GM18873 (cell line): ENCODE measurements at regions not wholly inside any gene's neighbourhood (a gene's known extent, or its start where the extent isn't known, plus 50 kb on each side); places are given as distances from the start of the nearest gene placed in this dataset.

Source experiments
- ATAC-seq: cut with Tn5 transposase; IDR thresholded peaks from one replicate; pipeline ENCODE4 v1.9.1; 2021; ENCODE audit warnings: mild to moderate bottlenecking, moderate library complexity, moderate number of reproducible peaks; ENCODE audit not compliant: unreplicated experiment, low FRiP score

GRCh38 chr2:217491271-217491670 lies 511.5 kb downstream of the TNS1 start:
- no peak for ATAC-seq

- ATAC-seq = no peak
Observed at GRCh38 chr2:217489145-217489960, 513.4 kb downstream of the TNS1 start.

DNA sequence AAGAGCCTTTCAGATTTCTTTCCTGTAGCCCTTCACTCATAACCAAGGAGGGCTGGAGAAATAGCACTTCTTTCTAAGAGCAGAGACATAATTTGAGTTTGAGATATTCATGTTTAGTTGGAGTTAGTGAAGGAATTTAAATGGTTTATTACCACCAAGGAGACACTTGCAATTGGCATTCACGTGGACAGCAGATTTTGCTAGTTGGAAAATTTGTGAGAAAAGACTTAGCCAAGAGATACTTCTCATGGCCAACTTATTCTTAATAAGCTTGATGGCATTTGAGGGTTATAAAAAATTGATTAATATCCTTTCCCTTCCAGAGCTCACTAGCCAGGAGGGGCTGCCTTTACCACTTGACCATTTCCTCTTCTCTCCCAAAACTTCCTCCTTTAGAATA lies 518.7 kb downstream of the TNS1 start:
- ATAC-seq = no peak

- ATAC-seq = no peak
Observed at GRCh38 chr2:217482056-217482710, 520.6 kb downstream of the TNS1 start.

DNA sequence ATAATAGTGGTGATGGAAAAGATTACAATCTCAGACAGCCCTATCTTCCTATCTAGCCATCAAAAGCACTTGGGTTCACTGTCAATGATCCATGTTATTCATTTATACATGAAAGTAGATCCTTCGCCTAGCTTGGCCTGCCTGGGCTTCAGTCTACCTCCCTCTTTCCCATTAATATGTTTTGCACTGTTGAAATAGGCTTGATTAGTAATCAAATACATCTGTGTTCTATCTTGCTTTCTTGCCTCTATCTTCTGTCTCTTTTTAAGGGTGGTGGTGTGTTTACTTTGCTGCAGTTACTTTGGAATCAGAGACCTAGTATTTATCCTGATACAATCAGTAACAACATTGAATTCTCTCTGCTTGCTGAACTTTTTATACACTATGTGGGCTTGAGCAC lies 521.2 kb downstream of the TNS1 start:
- ATAC-seq = no peak

DNA sequence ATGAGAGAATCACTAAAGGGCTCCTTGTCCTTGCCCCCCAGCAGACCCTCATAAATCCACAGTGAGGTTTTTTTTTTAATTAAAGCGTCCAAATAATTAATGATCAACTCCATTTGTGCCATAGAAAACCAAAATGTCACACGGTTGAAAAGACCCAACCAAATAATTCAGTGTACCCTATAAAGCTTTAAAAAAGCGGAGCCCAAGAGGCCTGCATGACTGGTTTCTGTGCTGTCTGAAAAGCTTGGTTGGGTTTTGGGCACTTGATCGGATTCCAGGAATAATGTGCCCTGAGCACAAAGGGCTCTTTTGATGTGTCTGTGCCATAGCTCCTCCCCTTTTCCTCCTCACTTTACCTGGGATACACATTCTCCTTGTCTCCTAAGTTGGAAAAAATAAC lies 523.2 kb downstream of the TNS1 start:
- no peak for ATAC-seq

DNA sequence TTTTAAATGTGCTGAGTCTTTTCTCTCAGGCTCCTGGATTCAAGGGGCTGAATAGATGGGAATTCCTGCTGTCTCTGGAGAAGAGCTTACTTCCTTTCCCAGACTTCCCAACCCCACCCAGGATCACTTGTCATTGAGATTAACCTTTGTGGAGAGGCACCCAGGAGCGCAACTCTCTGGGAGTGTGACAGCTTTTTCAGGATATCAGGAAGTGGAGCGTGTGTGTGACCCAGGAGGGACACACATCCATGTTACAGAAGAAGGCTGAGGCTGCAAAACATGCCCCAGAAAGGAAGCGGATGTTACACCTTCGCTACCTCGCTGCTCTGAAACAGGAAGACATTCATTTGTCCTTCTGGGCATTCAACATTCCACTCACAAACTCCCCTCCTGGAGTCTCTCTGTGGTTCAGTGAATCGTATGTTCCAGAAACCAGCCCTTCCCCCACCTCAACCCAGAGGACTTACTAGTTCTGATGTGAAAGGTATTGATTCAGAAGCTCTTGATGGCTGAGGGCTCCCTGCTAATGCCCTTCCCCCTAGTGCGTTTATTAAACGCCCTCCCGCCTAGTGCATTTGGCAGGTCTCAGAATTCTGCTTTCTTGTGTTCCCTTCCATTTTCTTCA lies 523.9 kb downstream of the TNS1 start:
- no peak for ATAC-seq

DNA sequence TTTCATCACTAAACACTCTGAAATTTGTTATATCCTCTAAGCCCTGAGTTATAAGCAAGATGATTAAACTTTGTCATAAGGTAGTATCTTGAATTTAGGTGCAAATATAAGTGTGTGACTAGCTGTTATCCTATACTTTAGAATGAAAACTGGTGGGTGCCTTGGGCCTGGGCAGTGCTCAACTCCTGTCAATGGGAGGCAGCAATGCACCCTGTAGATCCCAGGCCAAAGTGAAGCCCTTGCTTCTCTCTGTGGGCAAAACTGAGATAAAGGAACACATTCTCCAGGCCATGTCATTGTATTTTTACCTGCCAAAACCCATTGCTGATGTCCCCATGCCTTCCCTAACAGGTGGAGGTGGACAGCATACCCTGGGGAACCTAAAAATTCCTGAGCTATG lies 525.2 kb downstream of the TNS1 start:
- ATAC-seq = no peak

DNA sequence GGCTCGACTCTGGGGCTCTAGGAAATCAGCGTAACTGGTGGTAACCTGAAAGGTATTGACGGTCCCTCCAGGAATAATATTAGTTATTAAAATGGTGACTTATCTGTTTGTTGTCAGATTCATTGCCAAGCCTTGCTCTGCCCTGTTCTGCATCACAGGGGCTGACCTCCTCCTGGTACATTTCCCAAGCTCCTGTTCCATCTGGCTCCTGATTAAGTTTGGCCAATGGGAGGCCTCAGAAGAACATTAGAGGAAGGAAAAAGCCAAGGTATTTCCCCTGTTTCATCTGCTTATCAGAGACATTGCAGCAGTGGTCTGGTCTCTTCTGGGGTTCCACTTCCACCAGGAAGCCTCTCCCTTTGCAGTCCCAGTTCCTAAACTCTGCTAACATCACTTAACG lies 527.0 kb downstream of the TNS1 start:
- no peak for ATAC-seq

DNA sequence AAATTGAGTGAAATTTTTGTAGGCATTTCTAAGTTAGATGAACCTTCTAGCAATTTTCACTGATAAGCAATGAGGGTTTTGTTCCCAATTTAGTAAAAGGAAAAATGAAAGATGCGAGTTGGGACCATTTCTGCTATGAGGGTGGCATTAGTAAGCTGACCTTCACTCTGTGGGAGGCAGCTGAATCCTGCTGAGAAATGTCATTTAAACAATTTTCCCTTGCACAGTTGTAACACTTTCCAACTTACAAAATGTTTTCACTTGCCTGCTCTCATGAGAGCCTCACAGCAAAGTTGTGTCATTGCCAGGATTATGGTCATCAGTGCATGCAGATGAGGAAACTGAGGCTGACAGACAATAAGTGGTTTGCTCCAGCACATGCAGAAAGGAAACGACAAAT lies 527.7 kb downstream of the TNS1 start:
- no peak for ATAC-seq

DNA sequence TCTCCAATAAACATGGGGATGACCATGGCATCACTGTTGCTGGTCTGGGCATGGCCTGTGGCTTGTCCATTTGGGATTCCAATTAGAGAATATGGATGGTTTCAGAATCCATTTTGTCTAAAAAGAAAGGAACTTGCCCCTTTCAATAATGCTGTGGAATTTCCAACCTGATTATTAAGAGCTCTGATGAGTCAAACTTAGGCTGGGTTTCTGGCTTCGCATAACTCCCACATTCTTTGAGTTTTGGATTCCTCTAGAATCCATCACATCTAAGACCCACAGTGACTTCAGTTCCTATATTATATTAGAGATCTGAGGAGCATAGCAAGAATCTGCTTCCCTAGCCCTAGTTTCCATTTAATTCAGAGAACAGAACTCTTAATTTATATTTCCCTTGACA lies 531.5 kb downstream of the TNS1 start:
- no peak for ATAC-seq

DNA sequence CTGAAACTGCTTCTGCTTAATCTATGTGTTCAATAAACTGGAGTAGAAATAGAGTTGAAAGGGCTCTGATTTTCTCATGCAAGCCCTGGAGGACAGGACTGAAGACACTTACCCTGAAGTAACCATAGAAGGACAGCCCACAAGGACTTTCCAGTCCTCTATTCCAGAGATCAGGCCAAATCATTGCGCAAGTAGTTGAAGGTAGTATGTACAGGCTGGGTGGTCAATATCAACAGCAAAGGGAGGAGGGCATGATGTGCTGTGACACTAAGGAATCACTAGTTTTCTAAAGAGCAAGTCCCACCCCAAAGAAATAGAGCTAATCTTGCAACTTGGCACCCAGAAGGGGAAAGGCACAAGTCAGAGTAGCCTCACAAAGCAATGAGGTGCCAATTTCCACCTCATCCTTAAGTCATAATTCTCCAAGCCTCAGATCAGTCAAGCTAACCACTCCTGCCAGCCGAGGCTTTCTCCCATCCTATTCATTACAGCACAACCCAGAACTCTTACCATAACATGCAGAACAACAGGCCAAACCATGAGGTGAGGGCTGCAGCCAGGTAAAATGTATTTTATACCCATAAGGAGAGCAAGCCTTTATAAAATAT lies 533.5 kb downstream of the TNS1 start:
- no peak for ATAC-seq

GRCh38 chr2:217468042-217468830 lies 534.6 kb downstream of the TNS1 start:
- no peak for ATAC-seq

DNA sequence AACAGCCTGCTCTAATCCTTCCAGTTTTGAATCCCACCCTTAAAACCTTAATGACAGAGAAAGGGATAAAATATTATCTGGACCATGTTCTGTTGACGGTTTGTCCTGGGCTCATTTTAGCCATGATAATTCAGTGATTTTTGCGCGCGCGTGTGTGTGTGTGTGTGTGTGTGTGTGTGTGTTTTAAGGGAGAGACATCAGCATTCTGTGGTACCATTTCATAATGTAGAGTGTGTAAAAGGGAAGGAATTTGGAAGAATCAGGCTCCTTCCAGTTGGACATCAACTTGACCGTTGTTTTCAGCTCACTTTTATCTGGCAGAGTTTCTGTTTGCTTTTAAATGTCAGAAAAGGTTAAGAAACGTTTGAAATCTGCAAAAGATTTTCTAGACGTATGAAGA lies 535.5 kb downstream of the TNS1 start:
- no peak for ATAC-seq

DNA sequence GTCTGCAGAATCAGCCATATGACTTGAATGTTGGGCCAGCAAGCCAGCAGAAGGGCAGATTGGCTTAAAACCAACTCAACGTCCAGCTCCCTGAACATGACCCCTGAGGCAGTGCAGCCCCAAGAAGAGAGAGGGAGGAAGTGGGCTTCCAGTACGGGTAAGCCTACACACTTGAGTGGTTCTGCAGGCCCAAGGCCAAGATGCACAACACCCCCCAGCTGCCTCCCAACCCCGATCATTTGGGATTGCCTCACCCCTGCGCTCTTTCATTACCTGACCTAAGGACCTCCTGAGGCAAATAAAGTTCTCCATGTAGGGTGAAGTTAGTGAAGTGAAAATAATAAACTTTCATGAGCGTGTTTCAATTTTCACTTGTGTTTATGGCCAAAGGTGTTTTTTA lies 536.0 kb downstream of the TNS1 start:
- ATAC-seq = no peak

GRCh38 chr2:217466104-217466503 lies 536.7 kb downstream of the TNS1 start:
- ATAC-seq = no peak

DNA sequence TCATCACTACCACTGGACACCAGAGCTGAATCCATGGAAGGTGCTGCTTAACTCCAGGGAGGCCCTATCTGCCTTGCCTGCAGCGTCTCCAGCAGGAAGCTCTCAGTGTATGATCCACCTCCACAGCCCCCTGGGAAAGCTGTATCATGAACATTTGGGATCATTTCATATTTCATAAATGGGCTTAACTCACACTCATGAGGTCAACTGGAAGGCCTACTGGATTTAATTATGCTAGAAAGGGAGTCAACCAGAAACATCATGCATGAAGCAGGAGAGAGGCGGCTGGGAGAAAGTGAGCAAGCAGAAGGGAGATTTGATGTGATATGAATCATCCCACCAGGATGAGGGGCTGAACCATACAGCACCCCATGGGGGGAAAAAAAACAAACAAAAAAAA lies 537.7 kb downstream of the TNS1 start:
- ATAC-seq = no peak

- no peak for ATAC-seq
Observed at GRCh38 chr2:217463402-217464075, 539.3 kb downstream of the TNS1 start.

DNA sequence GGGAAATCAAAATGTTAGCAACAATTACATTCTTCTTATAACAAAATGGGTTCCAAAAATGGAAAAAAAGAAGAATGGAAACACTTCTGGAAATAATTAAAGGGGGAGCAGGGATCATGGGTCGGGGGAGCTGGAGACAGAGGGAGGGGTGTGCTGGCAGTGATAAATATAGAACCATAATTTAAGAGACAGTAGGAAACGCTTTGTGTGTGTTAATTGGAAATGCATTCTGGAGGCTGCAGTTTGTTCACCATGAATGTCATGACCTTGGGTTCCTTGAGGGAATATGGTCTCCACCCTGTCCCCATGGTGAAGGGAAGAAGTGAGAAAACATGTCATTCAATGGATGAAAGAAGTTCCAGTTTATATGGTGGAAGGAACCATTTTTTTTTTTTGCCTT lies 540.7 kb downstream of the TNS1 start:
- ATAC-seq = no peak

- ATAC-seq = no peak
Observed at GRCh38 chr2:217461674-217462073, 541.1 kb downstream of the TNS1 start.
